HepG2 (cell line): ENCODE measurements at regions not wholly inside any gene's neighbourhood (a gene's known extent, or its start where the extent isn't known, plus 50 kb on each side); places are given as distances from the start of the nearest gene placed in this dataset.

Experiments used
- EED ChIP-seq: sonication (generic); formaldehyde crosslinking; IDR thresholded peaks from 2 replicates; pipeline ENCODE4 v1.5.0; 2020; ENCODE audit warnings: mild to moderate bottlenecking, missing genetic modification reagents
- FOXO1 ChIP-seq: sonication (generic); formaldehyde crosslinking; IDR thresholded peaks from 2 replicates; pipeline ENCODE4 v1.4.0; 2020; ENCODE audit warnings: missing genetic modification reagents
- GPBP1L1 ChIP-seq: sonication (generic); formaldehyde crosslinking; IDR thresholded peaks from 2 replicates; pipeline ENCODE4 v1.5.0; 2020; ENCODE audit warnings: mild to moderate bottlenecking, missing genetic modification reagents
- HNRNPH1 ChIP-seq: fragments of 200-400 bp; formaldehyde crosslinking; optimal IDR thresholded peaks from 2 replicates; pipeline ENCODE3; 2017; ENCODE audit warnings: mild to moderate bottlenecking, low read depth, low read length
- KAT8 ChIP-seq: IDR thresholded peaks from 2 replicates; pipeline ENCODE4 v1.6.1; 2016; ENCODE audit warnings: missing genetic modification reagents, missing compliant biosample characterization
- KDM1A ChIP-seq: IDR thresholded peaks from 2 replicates; pipeline ENCODE4 v1.6.1; 2016; ENCODE audit warnings: missing compliant biosample characterization
- KLF11 ChIP-seq: IDR thresholded peaks from 2 replicates; pipeline ENCODE4 v1.6.1; 2016; ENCODE audit warnings: missing compliant biosample characterization
- MAZ ChIP-seq, 2 experiments: sonication (generic) in 1 of 2; formaldehyde crosslinking in 1 of 2; IDR thresholded peaks; 2 replicates each; pipeline versions ENCODE4 v1.5.0 to v1.6.1; 2012 to 2020; ENCODE audit warnings: low read depth in 2 of 2, mild to moderate bottlenecking in 2 of 2, borderline replicate concordance in 1 of 2, improper control_type of control experiment in 1 of 2, low read length in 1 of 2, missing genetic modification reagents in 1 of 2, moderate library complexity in 1 of 2
- MTA1 ChIP-seq: sonication (generic); formaldehyde crosslinking; IDR thresholded peaks from 2 replicates; pipeline ENCODE4 v1.4.0; 2020; ENCODE audit warnings: missing genetic modification reagents, mild to moderate bottlenecking, borderline replicate concordance
- NR2F6 ChIP-seq, 2 experiments: IDR thresholded peaks; 2 replicates each; pipeline ENCODE4 v1.6.1; 2016; ENCODE audit warnings: antibody characterized with exemption in 1 of 2, mild to moderate bottlenecking in 1 of 2
- PAWR ChIP-seq: sonication (generic); formaldehyde crosslinking; IDR thresholded peaks from 2 replicates; pipeline ENCODE4 v1.4.0; 2020; ENCODE audit warnings: missing genetic modification reagents, mild to moderate bottlenecking, borderline replicate concordance
- PAX8 ChIP-seq: sonication (generic); formaldehyde crosslinking; IDR thresholded peaks from 2 replicates; pipeline ENCODE4 v1.8.0; 2022; ENCODE audit warnings: mild to moderate bottlenecking, missing genetic modification reagents, borderline replicate concordance
- PBX3 ChIP-seq: sonication (generic); formaldehyde crosslinking; IDR thresholded peaks from 2 replicates; pipeline ENCODE4 v1.8.1; 2023; ENCODE audit warnings: missing genetic modification reagents, inconsistent platforms, borderline replicate concordance
- PHF21A ChIP-seq: sonication (generic); formaldehyde crosslinking; IDR thresholded peaks from 2 replicates; pipeline ENCODE4 v1.5.0; 2020; ENCODE audit warnings: mild to moderate bottlenecking, missing genetic modification reagents
- SIX4 ChIP-seq: sonication (generic); formaldehyde crosslinking; IDR thresholded peaks from 2 replicates; pipeline ENCODE4 v1.4.0; 2020; ENCODE audit warnings: missing genetic modification reagents
- SKI ChIP-seq: fragments of 450-650 bp; IDR thresholded peaks from one replicate; pipeline ENCODE4 v1.6.1; 2018; ENCODE audit warnings: mild to moderate bottlenecking; ENCODE audit not compliant: partially characterized antibody
- TBX3 ChIP-seq: fragments of 450-650 bp; IDR thresholded peaks from 2 replicates; pipeline ENCODE4 v1.6.1; 2017; ENCODE audit warnings: antibody characterized with exemption, mild to moderate bottlenecking, inconsistent platforms, borderline replicate concordance
- TOPORS ChIP-seq: sonication (generic); formaldehyde crosslinking; IDR thresholded peaks from 2 replicates; pipeline ENCODE4 v1.8.0; 2023; ENCODE audit warnings: mild to moderate bottlenecking, missing genetic modification reagents
- ZBTB42 ChIP-seq: sonication (generic); formaldehyde crosslinking; IDR thresholded peaks from 2 replicates; pipeline ENCODE4 v1.5.0; 2020; ENCODE audit warnings: mild to moderate bottlenecking, missing genetic modification reagents
- ZNF564 ChIP-seq: sonication (generic); formaldehyde crosslinking; IDR thresholded peaks from 2 replicates; pipeline ENCODE4 v1.8.1; 2023; ENCODE audit warnings: mild to moderate bottlenecking, missing genetic modification reagents
- ZNF567 ChIP-seq: sonication (generic); formaldehyde crosslinking; IDR thresholded peaks from 2 replicates; pipeline ENCODE4 v1.8.1; 2023; ENCODE audit warnings: mild to moderate bottlenecking, missing genetic modification reagents, borderline replicate concordance
- ZNF841 ChIP-seq: sonication (generic); formaldehyde crosslinking; IDR thresholded peaks from 2 replicates; pipeline ENCODE4 v1.8.1; 2023; ENCODE audit warnings: missing genetic modification reagents, borderline replicate concordance
- ZSCAN9 ChIP-seq: IDR thresholded peaks from 2 replicates; pipeline ENCODE4 v1.6.1; 2016; ENCODE audit warnings: borderline replicate concordance
- TF ChIP-seq, protein P1 (sequence below): sonication (generic); formaldehyde crosslinking; IDR thresholded peaks from 2 replicates; pipeline ENCODE4 v1.4.0; 2020; ENCODE audit warnings: low read depth, mild to moderate bottlenecking, missing genetic modification reagents

DNA sequence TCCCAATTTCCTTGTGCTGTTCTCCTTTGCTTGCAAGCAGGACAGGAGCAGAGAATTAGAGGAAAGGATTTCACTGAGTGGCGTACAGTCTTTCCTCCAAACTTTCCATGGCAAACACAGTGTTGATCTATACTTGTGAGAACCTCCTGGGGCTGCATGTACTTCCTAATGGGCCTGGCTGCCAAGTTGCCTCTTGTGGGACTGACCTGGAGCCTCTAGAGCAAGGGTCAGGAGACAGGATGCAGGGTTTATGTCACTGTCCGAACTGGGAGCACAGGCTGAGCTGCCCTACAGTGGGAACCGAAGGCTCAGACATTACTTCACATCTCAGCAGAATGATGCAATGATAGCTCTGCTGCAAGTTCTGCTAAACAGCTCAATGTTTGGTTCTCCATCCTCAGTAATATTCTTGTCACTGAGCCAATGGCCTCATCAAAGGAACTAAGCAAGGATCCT lies 102.3 kb downstream of the ENC1 start (continued):
- no peak for TF ChIP-seq GPBP1L1 (CRISPR knock-in tag)
- 0 out of 2 replicates have a peak, but pooled peaks have one; percentile 47 for TF ChIP-seq PAX8
- no peak for TF ChIP-seq SIX4
- TF ChIP-seq PAWR (CRISPR knock-in tag) = no peak
- no peak for TF ChIP-seq PBX3 (CRISPR knock-in tag)
- peak; percentile 78; the same call in 1 of the 2 replicates for TF ChIP-seq KAT8 (CRISPR knock-in tag)
- 0 out of 2 replicates have a peak, but pooled peaks have one; percentile 29 for TF ChIP-seq TOPORS
- no peak for TF ChIP-seq MAZ (IDR thresholded peaks at IDR 0.05; ENCODE audit: borderline replicate concordance, low read depth, low read length)
- peak; percentile 58; the same call in 1 of the 2 replicates for TF ChIP-seq MAZ (CRISPR knock-in tag; IDR thresholded peaks at IDR 0.05; ENCODE audit: low read depth)
- TF ChIP-seq SKI = peak; percentile 54
- TF ChIP-seq ZNF564 (CRISPR knock-in tag) = peak; percentile 76; the same call in 1 of the 2 replicates
- TF ChIP-seq ZSCAN9 = 0 out of 2 replicates have a peak, but pooled peaks have one; percentile 52
- TF ChIP-seq ZBTB42 (CRISPR knock-in tag) = no peak
- TF ChIP-seq KDM1A (CRISPR knock-in tag) = peak; percentile 76
- TF ChIP-seq NR2F6 (IDR thresholded peaks at IDR 0.05) = peak; percentile 74
- TF ChIP-seq NR2F6 (CRISPR knock-in tag; IDR thresholded peaks at IDR 0.05) = peak; percentile 88
- TF ChIP-seq, protein P1, sequence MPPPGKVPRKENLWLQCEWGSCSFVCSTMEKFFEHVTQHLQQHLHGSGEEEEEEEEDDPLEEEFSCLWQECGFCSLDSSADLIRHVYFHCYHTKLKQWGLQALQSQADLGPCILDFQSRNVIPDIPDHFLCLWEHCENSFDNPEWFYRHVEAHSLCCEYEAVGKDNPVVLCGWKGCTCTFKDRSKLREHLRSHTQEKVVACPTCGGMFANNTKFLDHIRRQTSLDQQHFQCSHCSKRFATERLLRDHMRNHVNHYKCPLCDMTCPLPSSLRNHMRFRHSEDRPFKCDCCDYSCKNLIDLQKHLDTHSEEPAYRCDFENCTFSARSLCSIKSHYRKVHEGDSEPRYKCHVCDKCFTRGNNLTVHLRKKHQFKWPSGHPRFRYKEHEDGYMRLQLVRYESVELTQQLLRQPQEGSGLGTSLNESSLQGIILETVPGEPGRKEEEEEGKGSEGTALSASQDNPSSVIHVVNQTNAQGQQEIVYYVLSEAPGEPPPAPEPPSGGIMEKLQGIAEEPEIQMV (CRISPR knock-in tag) = peak; percentile 54; the same call in 1 of the 2 replicates
- peak; percentile 58; the same call in 1 of the 2 replicates for TF ChIP-seq KLF11 (CRISPR knock-in tag)
- peak; percentile 82 for TF ChIP-seq FOXO1 (CRISPR knock-in tag)
- 0 out of 2 replicates have a peak, but pooled peaks have one; percentile 47 for TF ChIP-seq ZNF567 (CRISPR knock-in tag)
- peak; percentile 81; the same call in 1 of the 2 replicates for TF ChIP-seq PHF21A
- no peak for TF ChIP-seq TBX3
- no peak for TF ChIP-seq HNRNPH1
- no peak for TF ChIP-seq ZNF841 (CRISPR knock-in tag)
- peak; percentile 70; the same call in 1 of the 2 replicates for TF ChIP-seq MTA1 (CRISPR knock-in tag)
- TF ChIP-seq EED (CRISPR knock-in tag) = no peak
